ENCODE measurements at regions not wholly inside any gene's neighbourhood (a gene's known extent, or its start where the extent isn't known, plus 50 kb on each side); places are given as distances from the start of the nearest gene placed in this dataset.

DNA sequence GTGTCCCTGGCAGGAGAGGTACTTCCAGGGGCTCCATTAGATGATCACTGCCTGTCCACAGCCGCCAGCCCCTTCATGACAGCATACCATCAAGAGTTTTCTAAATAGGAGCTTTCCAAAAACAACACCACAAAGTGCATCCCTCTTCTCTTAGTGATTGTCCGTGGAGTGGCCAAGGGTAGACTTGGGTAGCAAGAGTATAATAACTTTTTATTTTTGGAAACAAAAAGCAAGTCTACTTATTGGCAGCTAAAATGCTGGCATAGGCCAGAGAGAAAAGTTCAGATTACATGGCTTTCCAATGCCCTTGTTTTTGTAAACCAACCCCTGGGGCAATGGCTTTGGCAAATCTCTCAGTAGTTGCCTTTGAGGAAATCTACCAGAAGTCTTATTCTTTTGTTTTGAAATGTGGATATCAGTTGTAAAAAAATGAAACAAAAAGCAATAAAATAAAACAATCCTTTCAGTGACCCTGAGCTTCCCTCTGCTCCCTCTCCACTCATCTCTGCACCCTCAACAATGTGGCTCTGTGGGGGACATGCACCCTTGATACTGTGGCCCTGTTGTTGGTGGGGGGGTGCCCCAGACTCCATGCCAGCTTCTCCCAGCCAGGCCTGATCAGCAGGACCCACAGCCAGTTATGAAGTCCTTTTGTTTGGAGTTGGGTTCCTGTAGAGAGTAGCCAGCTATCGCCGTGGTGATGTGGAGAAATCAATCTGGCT, 294.1 kb downstream of the DLEU7 start:
- DNase-seq (no peak), ATAC-seq (no peak)
- H3K4me1 Mint-ChIP-seq: no peaks in the 10 kb centered on the region
- ChIA-PET POLR2A (no interaction called here), CTCF (no interaction called here)
- H3K27me3 ChIP-seq (ENCODE audit: control insufficient read depth in 2 of 2, insufficient read depth in 2 of 2, low read length in 2 of 2): no peaks in the 10 kb centered on the region
- no peaks in the 10 kb centered on the region for H3K9me3 ChIP-seq (ENCODE audit: control insufficient read depth in 2 of 3, low read length in 3 of 3)
- no peak overlapping the region for H3K27ac ChIP-seq (ENCODE audit: low read depth, low read length)
- peaks cover 0 to 8% (median 3%) of the 10 kb centered on the region in 11 donors for H3K9me3 Mint-ChIP-seq
- H3K27me3 Mint-ChIP-seq: peaks cover 0 to 14% (median 4%) of the 10 kb centered on the region in 5 donors
- intact Hi-C loops (cut with micrococcal nuclease): no loop called here
- no peaks in the 10 kb centered on the region for H3K36me3 Mint-ChIP-seq
- H3K4me1 ChIP-seq (ENCODE audit: control insufficient read depth in 2 of 2, insufficient read depth in 2 of 2, low read length in 2 of 2): no peaks in the 10 kb centered on the region
- H3K4me3 Mint-ChIP-seq: no peak overlapping the region
- H3K36me3 ChIP-seq (ENCODE audit: control insufficient read depth in 2 of 3, insufficient read depth in 3 of 3, low read length in 3 of 3): no peaks in the 10 kb centered on the region
- no peak overlapping the region for H3K4me3 ChIP-seq (ENCODE audit: low read length)
- H3K27ac Mint-ChIP-seq: no peak overlapping the region

DNA sequence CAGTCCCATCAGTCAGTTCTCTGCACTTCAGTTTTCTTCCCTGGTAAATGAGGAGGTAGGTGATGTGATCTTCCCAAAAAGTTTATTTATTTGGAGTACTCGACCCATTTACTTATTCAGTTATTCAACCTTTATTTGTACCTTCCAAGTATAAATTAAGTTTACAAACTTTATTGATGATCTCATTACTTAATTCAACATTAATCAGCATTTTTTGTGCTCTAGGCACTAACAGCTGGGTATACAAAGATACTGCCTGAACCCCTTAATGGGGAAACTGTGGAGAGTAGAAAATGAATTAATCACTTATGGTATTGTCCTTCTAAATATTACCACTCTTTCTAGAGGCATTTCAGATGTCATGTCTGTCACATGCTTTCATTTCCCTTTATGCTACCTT, 293.3 kb downstream of the DLEU7 start:
- H3K36me3 Mint-ChIP-seq: no peaks in the 10 kb centered on the region
- intact Hi-C loops (cut with micrococcal nuclease): no loop called here

DNA sequence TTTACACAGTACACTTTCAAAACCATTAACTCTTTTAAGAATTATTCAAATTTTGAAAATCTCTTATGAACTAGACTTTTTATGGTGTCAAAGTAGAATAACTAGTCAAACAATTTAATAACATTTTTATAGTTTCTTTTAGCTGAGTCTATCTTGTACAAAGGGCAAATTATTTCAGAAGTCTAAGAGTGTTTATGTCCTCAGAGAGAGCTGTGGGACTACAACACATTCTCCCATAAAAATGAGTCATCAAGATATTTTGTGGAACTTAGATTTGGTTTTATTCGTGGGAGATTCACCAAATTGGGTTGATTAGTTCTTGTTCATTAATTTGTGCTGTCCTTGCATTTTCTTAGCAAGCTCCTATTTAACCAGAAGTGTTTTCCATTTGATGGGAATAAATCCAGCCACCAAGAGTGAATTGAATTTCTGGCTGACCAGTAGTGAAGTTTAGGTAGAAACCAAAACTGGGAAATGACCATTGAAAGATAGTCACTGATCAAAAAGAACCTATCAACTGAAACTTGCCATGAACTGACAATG, 291.0 kb downstream of the DLEU7 start:
- H3K36me3 ChIP-seq (ENCODE audit: control insufficient read depth in 2 of 3, insufficient read depth in 3 of 3, low read length in 3 of 3): no peaks in the 10 kb centered on the region

More for the DNA sequence above, 293.3 kb downstream of the DLEU7 start:
- H3K9me3 Mint-ChIP-seq: peaks cover 0 to 8% (median 3%) of the 10 kb centered on the region in 11 donors
- H3K27ac Mint-ChIP-seq: no peak overlapping the region
- Histone ChIP-seq H3K9me3 (ENCODE audit: control insufficient read depth in 2 of 3, low read length in 3 of 3) (no peaks in the 10 kb centered on the region), H3K4me3 (ENCODE audit: low read length) (no peak overlapping the region), H3K27me3 (ENCODE audit: control insufficient read depth in 2 of 2, insufficient read depth in 2 of 2, low read length in 2 of 2) (no peaks in the 10 kb centered on the region), H3K27ac (ENCODE audit: low read depth, low read length) (no peak overlapping the region), H3K36me3 (ENCODE audit: control insufficient read depth in 2 of 3, insufficient read depth in 3 of 3, low read length in 3 of 3) (no peaks in the 10 kb centered on the region), H3K4me1 (ENCODE audit: control insufficient read depth in 2 of 2, insufficient read depth in 2 of 2, low read length in 2 of 2) (no peaks in the 10 kb centered on the region)
- no peak overlapping the region for H3K4me3 Mint-ChIP-seq
- no peak for DNase-seq
- H3K27me3 Mint-ChIP-seq: peaks cover 0 to 14% (median 4%) of the 10 kb centered on the region in 5 donors
- no peak for ATAC-seq
- POLR2A ChIA-PET: no interaction called here
- H3K4me1 Mint-ChIP-seq: no peaks in the 10 kb centered on the region
- CTCF ChIA-PET: no interaction called here

DNA sequence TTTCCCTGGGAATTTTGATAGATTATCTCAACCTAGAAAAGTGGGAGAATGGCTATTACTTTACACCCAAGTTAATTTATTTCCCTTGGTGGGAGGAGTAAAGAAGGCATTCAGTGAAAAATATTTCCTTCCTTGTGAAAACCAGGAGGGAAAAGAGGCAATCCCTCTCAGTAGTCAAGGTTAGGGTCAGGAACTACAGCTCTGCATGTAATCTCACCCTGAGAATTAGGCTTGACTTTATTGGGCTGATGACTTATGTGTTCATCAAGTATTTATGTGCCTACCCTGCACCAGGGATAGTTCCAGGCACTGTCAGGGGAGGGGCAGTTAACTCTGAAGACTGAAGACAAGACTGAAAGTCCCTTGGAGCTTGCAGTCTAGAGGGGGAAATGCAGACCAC, 281.8 kb downstream of the DLEU7 start:
- no peak for ATAC-seq
- no peaks in the 10 kb centered on the region for H3K36me3 ChIP-seq (ENCODE audit: control insufficient read depth in 2 of 3, insufficient read depth in 3 of 3, low read length in 3 of 3)
- no peak overlapping the region for H3K27ac Mint-ChIP-seq
- no peak overlapping the region for H3K4me3 ChIP-seq (ENCODE audit: low read length)
- no peaks in the 10 kb centered on the region for H3K4me1 Mint-ChIP-seq
- H3K4me1 ChIP-seq (ENCODE audit: control insufficient read depth in 2 of 2, insufficient read depth in 2 of 2, low read length in 2 of 2): no peaks in the 10 kb centered on the region
- H3K27me3 ChIP-seq (ENCODE audit: control insufficient read depth in 2 of 2, insufficient read depth in 2 of 2, low read length in 2 of 2): no peaks in the 10 kb centered on the region
- H3K27ac ChIP-seq (ENCODE audit: low read depth, low read length): no peak overlapping the region
- peaks cover 0 to 9% (median 3%) of the 10 kb centered on the region in 11 donors for H3K9me3 Mint-ChIP-seq
- intact Hi-C loops (cut with micrococcal nuclease): no loop called here
- H3K9me3 ChIP-seq (ENCODE audit: control insufficient read depth in 2 of 3, low read length in 3 of 3): no peaks in the 10 kb centered on the region
- no peak for DNase-seq
- ChIA-PET CTCF (no interaction called here), POLR2A (no interaction called here)
- H3K4me3 Mint-ChIP-seq: no peak overlapping the region
- H3K36me3 Mint-ChIP-seq: no peaks in the 10 kb centered on the region
- H3K27me3 Mint-ChIP-seq: peaks cover 0 to 34% (median 9%) of the 10 kb centered on the region in 5 donors

More for the DNA sequence above, 291.0 kb downstream of the DLEU7 start:
- no peak for ATAC-seq
- Mint-ChIP-seq H3K9me3 (peaks cover 0 to 10% (median 3%) of the 10 kb centered on the region in 11 donors), H3K4me3 (no peak overlapping the region), H3K27ac (no peak overlapping the region), H3K36me3 (no peaks in the 10 kb centered on the region), H3K4me1 (no peaks in the 10 kb centered on the region), H3K27me3 (peaks cover 0 to 18% (median 11%) of the 10 kb centered on the region in 5 donors)
- no peaks in the 10 kb centered on the region for H3K9me3 ChIP-seq (ENCODE audit: control insufficient read depth in 2 of 3, low read length in 3 of 3)
- POLR2A ChIA-PET: interaction anchor here (0.6 kb wide), 1 partner anchor 283 kb away, joined by 7 read pairs; no protein-coding TSS in a partner anchor
- CTCF ChIA-PET: interaction anchor here (0.6 kb wide), 1 partner anchor 10 kb away, joined by 3 read pairs; no protein-coding TSS in a partner anchor
- no peak overlapping the region for H3K27ac ChIP-seq (ENCODE audit: low read depth, low read length)
- no peaks in the 10 kb centered on the region for H3K27me3 ChIP-seq (ENCODE audit: control insufficient read depth in 2 of 2, insufficient read depth in 2 of 2, low read length in 2 of 2)
- no peaks in the 10 kb centered on the region for H3K4me1 ChIP-seq (ENCODE audit: control insufficient read depth in 2 of 2, insufficient read depth in 2 of 2, low read length in 2 of 2)
- intact Hi-C loops (cut with micrococcal nuclease): no loop called here
- no peak for DNase-seq
- no peak overlapping the region for H3K4me3 ChIP-seq (ENCODE audit: low read length)

DNA sequence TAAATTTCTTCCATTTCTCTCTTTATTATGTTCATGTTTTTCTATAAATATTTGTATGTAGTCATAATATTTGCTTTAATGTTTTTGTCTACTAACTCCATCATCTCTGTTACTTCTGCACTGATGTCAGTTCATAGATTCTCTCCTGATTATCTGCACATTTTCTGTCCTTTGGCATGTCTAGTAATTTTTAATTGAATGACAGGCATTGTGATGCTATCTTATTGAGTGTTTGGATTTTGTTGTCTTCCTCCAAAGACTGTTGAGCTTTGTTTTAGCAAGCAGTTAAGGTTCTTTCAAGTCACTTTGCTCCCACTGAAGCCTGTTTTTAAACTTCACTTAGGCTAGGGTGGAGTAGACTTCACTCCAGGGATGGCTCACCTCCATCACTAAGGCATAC, 276.8 kb downstream of the DLEU7 start:
- Mint-ChIP-seq H3K36me3 (peaks cover 0 to 6% (median 4%) of the 10 kb centered on the region in 5 donors), H3K27ac (no peak overlapping the region), H3K4me1 (no peaks in the 10 kb centered on the region), H3K4me3 (no peak overlapping the region), H3K9me3 (peaks cover 0 to 35% (median 18%) of the 10 kb centered on the region in 11 donors), H3K27me3 (peaks cover 5 to 40% (median 13%) of the 10 kb centered on the region in 5 donors)
- Histone ChIP-seq H3K9me3 (ENCODE audit: control insufficient read depth in 2 of 3, low read length in 3 of 3) (no peaks in the 10 kb centered on the region), H3K4me3 (ENCODE audit: low read length) (no peak overlapping the region), H3K4me1 (ENCODE audit: control insufficient read depth in 2 of 2, insufficient read depth in 2 of 2, low read length in 2 of 2) (no peaks in the 10 kb centered on the region), H3K36me3 (ENCODE audit: control insufficient read depth in 2 of 3, insufficient read depth in 3 of 3, low read length in 3 of 3) (no peaks in the 10 kb centered on the region), H3K27me3 (ENCODE audit: control insufficient read depth in 2 of 2, insufficient read depth in 2 of 2, low read length in 2 of 2) (no peaks in the 10 kb centered on the region), H3K27ac (ENCODE audit: low read depth, low read length) (no peak overlapping the region)
- ChIA-PET POLR2A (no interaction called here), CTCF (no interaction called here)
- intact Hi-C loops (cut with micrococcal nuclease): no loop called here
- ATAC-seq (no peak), DNase-seq (no peak)

DNA sequence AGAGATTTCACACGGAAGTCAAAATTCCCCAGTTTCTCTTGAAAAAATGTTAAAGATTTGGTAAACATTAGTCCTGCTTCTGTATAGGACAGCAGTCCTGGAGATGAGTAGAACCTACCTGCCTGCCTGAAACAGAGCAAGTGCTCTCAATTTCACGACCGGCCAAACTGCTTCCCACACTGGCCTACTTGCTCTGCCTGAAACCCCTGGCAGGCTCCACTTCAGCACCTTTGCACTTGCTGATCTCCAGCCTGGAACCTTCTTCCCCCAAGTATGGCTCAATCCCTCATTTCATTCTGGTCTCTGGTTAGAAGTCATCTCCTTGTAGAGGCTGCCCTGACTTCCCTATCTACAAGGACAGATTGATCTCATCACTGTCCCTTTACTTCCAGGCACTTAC, 271.4 kb downstream of the DLEU7 start:
- H3K4me3 Mint-ChIP-seq: no peak overlapping the region
- no peak overlapping the region for H3K27ac ChIP-seq (ENCODE audit: low read depth, low read length)
- intact Hi-C loops (cut with micrococcal nuclease): no loop called here
- no peak overlapping the region for H3K4me3 ChIP-seq (ENCODE audit: low read length)
- H3K36me3 ChIP-seq (ENCODE audit: control insufficient read depth in 2 of 3, insufficient read depth in 3 of 3, low read length in 3 of 3): no peaks in the 10 kb centered on the region
- H3K27ac Mint-ChIP-seq: no peak overlapping the region
- ChIA-PET CTCF (no interaction called here), POLR2A (no interaction called here)
- peaks cover 1 to 30% (median 11%) of the 10 kb centered on the region in 11 donors for H3K9me3 Mint-ChIP-seq
- H3K27me3 Mint-ChIP-seq: peaks cover 5 to 30% (median 17%) of the 10 kb centered on the region in 5 donors
- H3K27me3 ChIP-seq (ENCODE audit: control insufficient read depth in 2 of 2, insufficient read depth in 2 of 2, low read length in 2 of 2): no peaks in the 10 kb centered on the region
- no peaks in the 10 kb centered on the region for H3K4me1 Mint-ChIP-seq
- no peak for ATAC-seq
- no peaks in the 10 kb centered on the region for H3K4me1 ChIP-seq (ENCODE audit: control insufficient read depth in 2 of 2, insufficient read depth in 2 of 2, low read length in 2 of 2)
- no peak for DNase-seq
- peaks cover 0 to 5% (median 3%) of the 10 kb centered on the region in 5 donors for H3K36me3 Mint-ChIP-seq
- H3K9me3 ChIP-seq (ENCODE audit: control insufficient read depth in 2 of 3, low read length in 3 of 3): no peaks in the 10 kb centered on the region

DNA sequence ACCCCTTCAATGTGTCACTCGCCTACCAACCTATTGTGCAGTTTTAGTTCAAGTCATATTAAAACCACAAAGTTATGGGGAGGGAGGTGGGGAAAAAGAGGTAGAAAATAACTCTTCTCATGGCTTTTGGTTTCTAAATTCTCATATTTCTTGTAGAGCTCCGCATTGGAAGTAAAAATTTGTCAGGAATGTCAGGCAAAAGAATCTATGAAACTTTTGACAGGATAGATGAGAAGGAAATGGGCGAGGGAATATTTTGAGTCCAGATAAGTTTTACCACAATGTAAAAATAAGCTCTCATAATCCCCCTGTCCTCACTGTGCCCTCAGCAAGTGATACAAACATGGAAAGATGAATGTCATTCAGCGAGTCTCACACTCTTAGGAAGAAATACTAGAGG, 270.4 kb downstream of the DLEU7 start:
- POLR2A ChIA-PET: no interaction called here
- no peaks in the 10 kb centered on the region for H3K36me3 ChIP-seq (ENCODE audit: control insufficient read depth in 2 of 3, insufficient read depth in 3 of 3, low read length in 3 of 3)
- H3K4me1 ChIP-seq (ENCODE audit: control insufficient read depth in 2 of 2, insufficient read depth in 2 of 2, low read length in 2 of 2): no peaks in the 10 kb centered on the region
- H3K4me3 Mint-ChIP-seq: no peak overlapping the region
- intact Hi-C loops (cut with micrococcal nuclease): no loop called here
- H3K27ac Mint-ChIP-seq: no peak overlapping the region
- H3K27ac ChIP-seq (ENCODE audit: low read depth, low read length): no peak overlapping the region
- peaks cover 5 to 24% (median 8%) of the 10 kb centered on the region in 5 donors for H3K27me3 Mint-ChIP-seq
- ATAC-seq: no peak
- no peaks in the 10 kb centered on the region for H3K4me1 Mint-ChIP-seq
- no peak for DNase-seq
- peaks cover 0 to 4% (median 0%) of the 10 kb centered on the region in 5 donors for H3K36me3 Mint-ChIP-seq
- no peaks in the 10 kb centered on the region for H3K27me3 ChIP-seq (ENCODE audit: control insufficient read depth in 2 of 2, insufficient read depth in 2 of 2, low read length in 2 of 2)
- CTCF ChIA-PET: no interaction called here
- H3K9me3 ChIP-seq (ENCODE audit: control insufficient read depth in 2 of 3, low read length in 3 of 3): no peaks in the 10 kb centered on the region
- H3K4me3 ChIP-seq (ENCODE audit: low read length): no peak overlapping the region
- peaks cover 0 to 20% (median 4%) of the 10 kb centered on the region in 11 donors for H3K9me3 Mint-ChIP-seq

Measured in naive thymus-derived CD4-positive, alpha-beta T cell (primary cell).